CD4-positive, alpha-beta T cell treated with Interleukin-2 at 100 ng/mL for 4 hours (primary cell): ENCODE measurements at regions not wholly inside any gene's neighbourhood (a gene's known extent, or its start where the extent isn't known, plus 50 kb on each side); places are given as distances from the start of the nearest gene placed in this dataset.

ENCODE experiments used
- DNase-seq: peaks from one replicate; pipeline ENCODE4 v3.0.0-alpha.2; 2020; ENCODE audit warnings: low spot score

GRCh38 chr3:170780955-170781354 lies 89.0 kb downstream of the RPL22L1 start:
- DNase-seq, result no peak

DNA sequence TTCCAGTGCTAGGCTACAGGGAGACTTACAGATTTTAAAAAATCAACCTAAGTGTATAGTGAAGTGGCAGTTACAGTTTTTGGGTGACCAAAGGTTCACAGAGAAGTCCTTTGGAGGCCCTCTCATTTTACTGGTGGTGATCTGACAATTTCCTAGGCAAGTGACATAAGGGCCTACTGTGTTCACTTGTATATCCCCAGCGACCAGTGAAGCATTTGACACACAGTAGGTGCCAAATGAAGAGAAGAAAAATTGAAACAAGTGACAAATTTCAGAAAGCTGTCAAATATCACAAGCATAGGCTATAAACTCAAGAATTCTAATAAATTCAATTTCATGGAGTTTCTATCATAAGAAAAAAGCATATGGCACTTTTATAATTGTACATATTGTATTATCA lies 89.5 kb downstream of the RPL22L1 start:
- DNase-seq, result no peak

GRCh38 chr3:170778240-170779217 lies 91.5 kb downstream of the RPL22L1 start:
- no peak for DNase-seq

DNA sequence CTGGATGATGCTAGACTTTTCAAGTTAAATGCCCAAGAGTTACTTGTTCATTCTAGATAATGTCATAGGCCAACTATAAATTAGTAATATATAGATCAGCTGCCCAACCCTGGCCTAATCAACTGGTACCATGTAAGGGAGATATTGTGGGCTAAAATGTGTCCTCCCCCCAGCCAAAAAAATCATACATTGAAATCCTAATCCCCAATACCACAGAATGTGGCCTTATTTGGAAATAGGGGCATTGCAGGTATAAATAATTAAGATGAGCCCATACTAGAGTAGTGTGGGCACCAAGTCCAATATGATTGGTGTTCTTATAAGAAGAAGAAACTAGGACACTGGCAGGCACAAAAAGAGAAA lies 92.5 kb downstream of the RPL22L1 start:
- DNase-seq, result no peak

DNA sequence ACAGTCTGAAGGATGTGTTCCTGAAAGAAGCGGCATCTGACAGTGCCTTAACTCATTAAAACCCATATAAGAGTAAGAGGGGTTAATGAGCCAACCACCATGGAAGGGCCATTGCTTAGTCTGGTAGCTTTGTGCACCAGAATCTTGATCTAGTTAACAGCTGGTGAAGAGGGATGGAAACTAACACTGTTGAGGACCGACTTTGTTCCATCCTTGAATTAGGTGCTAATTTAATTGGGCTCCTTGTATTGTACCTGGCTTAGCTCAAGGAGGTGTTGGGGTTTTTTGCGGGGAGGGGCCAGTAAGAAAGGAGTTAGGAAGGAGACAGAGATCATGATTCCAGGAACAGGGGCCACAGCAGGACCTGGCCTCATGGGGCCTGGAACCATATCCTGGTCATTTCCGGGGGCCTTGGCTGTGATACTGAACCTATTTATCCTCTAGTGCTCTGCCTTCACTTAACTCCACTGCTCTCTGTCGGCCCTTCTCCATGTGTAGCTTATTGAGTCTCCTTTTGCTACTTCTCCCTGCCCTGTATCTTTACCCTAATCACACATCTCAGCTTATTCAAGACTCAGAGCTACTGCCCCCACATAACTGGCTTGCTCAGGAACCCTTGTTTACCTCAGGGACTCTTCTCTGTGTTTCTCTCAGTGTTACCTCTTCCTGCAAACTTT lies 93.0 kb downstream of the RPL22L1 start:
- no peak for DNase-seq

DNA sequence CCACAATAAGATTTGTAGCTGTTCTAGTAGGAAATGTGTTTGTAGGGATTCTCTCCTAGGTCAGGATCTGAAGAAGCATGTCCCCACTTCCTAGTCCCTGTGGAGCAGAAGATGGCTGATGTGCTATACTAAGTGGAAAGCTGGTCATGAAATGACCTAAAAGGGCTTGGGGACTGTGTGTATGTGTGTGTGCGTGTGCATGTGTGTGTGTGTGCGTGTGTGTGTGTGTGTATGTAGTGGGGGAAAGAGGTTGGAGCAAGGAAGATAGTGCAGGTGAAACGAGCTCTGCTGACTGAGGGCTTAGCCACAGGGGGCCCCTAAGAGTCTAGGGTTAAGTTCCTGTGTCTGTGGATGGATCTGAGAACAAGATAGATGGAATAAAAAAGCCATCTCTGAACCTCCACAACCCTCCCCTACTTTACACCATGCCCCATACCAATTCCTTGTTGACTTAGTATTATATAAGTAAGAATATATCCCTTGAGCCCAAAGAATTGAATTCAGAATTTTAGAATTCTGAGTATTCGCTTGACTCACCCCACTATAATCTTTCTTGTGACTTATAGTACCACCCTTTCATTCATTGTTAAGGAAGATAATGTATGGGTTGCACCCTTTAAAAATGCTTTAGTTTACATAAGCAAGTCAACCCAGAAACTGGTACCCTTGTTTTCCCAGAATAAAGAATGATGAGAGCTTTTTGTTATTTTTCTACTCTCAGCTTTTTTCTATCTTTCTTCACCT lies 96.1 kb downstream of the RPL22L1 start:
- DNase-seq, result no peak

- no peak for DNase-seq
Measured at GRCh38 chr3:170772175-170772574, 97.8 kb downstream of the RPL22L1 start.

GRCh38 chr3:170768334-170768801 lies 101.6 kb downstream of the RPL22L1 start:
- no peak for DNase-seq

DNA sequence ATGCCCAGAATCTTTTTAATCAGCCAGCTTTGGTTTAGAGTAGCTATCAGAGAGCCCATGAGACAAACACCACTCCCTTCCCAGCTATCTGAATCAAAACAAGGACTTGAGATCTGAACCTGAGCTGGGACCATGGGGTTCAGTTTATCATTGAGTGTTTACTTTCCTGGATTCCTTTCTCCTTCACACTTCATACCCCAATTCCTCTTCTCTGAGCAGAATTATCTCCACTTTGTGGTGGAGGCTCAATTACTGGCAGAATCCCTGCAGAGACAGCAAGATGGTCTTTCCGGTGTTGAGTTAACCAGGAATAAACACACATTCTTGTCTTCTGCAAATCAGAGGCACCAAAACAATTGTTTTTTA lies 102.4 kb downstream of the RPL22L1 start:
- no peak for DNase-seq

DNA sequence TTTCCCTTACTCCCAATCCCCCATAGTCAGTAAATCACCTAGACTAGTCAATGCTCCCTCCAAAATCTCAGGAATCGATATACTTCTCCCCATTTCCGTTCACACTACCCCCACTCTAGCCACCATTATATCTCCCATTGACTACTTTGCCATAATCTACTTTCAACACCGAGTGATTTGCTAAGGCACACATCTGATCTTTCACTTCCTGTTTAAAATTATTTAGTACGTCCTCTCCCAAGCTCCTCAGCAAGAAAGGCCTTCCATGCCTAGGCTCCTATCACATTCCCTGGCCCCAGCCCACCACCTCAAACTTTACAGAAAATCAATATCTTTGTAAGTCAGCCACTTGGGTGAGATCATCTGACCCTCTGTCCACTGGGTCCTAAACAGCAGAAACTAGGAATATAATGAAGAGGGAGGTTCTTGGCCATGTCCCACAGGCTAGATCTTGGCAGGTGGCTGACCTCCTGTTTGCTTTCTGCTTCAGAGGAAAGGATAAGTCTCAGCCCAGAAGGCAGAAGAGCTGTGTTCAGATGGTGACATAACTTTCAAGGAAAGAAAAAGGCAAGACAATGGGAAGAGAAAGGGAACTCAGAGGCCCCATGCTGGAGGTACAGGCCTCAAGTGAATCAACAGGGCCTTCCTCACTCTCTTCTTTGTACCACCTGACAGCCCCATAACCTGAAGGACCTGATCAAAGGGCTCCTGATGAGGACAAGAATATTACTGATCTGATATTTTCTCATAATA lies 103.0 kb downstream of the RPL22L1 start:
- no peak for DNase-seq

GRCh38 chr3:170766253-170766652 lies 103.7 kb downstream of the RPL22L1 start:
- DNase-seq, result no peak

GRCh38 chr3:170765419-170766078 lies 104.4 kb downstream of the RPL22L1 start:
- DNase-seq, result no peak

DNA sequence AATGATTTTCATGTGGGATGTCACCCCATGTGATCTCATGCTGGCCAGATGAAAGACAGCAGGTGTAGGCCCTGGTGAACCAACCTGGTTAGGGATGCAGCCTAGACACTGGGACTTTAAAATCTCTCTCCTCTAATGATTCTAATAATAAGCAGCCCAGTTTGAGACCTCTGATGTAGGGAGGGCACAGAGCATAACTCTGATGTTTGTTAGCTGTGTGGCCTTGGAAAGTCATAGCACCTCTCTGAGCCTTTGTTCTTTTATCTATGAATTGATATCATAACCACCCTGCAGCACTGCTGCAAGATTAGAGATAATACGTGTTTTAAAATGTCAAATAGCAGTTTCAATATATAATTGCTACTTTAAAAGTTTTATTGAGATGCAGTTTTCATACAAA lies 106.0 kb downstream of the RPL22L1 start:
- DNase-seq, result no peak

DNA sequence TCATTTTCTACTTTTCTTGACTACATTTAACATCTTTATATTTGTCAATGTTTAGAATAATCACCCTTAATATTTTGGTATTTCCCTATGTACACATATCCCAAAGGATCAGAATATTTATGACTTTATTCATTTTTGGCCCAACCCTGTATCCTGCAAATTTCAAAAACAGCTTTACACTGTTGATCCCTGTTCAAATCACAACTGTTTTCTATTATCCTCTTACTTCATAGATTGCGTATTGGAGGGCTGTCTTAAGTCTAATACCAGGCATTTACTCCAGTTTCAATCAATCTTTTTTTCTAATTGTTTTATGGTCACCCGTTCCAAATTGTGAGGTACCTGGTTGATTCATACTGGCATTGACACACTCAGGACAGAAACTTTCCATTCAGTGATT lies 107.9 kb downstream of the RPL22L1 start:
- DNase-seq, result no peak

- DNase-seq, result no peak
Measured at GRCh38 chr3:170761103-170761502, 108.9 kb downstream of the RPL22L1 start.

GRCh38 chr3:170760174-170760526 lies 109.8 kb downstream of the RPL22L1 start:
- no peak for DNase-seq

DNA sequence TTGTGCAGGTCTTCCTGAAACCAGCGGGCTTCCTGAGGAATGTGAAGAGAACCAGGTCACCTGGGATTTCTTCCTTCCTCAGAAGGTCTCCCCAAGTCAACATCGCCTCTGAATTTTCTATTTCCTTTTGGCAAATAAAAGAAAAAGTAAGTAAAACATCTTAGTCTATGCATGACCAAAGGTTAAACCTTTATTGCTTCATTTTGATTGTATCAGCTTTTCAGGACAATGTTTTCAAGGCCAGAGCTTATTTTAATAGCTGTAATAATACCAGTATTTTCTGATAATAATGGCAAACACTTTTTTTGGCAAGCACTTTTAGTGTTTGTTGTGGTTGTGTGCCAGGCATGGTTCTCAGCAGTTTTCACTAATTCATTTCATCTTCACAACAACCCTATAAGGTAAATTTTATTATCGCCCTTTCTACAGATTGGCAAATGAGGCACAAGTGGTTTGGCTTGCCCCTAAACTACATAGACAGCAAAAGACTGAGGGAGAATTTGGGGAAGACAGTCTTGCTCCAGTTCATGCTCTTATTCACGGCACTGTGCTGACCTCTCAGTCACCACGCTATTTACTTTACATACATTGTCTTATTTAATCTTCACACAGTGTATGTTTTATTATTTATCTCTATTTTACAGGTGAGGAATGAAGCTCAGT lies 110.4 kb downstream of the RPL22L1 start:
- DNase-seq, result no peak

DNA sequence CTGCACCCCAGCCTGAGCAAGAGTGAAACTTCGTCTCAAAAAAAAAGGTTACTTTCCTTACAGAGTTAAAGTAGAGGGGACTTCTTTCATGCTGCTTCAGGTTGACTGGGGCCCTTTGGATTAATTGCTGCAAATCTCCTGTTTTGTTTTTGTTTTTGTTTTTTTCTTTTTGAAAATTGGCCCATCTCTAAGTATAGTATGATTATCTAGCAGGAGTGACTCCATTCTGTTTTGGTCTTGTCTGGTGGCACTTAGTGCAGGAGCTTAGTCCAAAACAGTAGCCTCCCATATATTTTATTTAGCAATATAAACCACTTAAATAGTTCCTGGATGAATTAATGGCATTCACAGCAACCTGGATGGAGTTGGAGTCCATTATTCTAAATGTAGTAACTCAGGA lies 113.0 kb downstream of the RPL22L1 start:
- DNase-seq, result no peak

DNA sequence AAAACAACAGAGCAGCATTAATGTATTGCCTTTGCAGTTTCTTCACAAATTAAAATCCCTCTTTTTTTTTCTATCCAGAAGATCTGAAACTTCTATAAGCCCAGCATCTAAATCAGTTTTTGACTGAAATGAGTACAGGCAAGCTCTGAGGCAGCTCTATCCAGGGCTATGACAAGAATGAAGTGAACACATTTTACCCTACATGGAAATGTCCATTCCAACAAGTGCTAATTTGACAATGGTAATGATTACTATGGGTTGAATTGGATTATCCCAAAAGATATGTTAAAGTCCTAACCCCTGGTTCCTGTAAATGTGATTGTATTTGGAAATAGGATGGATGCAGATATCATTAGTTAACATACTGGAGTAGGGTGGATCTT lies 115.7 kb downstream of the RPL22L1 start:
- no peak for DNase-seq

DNA sequence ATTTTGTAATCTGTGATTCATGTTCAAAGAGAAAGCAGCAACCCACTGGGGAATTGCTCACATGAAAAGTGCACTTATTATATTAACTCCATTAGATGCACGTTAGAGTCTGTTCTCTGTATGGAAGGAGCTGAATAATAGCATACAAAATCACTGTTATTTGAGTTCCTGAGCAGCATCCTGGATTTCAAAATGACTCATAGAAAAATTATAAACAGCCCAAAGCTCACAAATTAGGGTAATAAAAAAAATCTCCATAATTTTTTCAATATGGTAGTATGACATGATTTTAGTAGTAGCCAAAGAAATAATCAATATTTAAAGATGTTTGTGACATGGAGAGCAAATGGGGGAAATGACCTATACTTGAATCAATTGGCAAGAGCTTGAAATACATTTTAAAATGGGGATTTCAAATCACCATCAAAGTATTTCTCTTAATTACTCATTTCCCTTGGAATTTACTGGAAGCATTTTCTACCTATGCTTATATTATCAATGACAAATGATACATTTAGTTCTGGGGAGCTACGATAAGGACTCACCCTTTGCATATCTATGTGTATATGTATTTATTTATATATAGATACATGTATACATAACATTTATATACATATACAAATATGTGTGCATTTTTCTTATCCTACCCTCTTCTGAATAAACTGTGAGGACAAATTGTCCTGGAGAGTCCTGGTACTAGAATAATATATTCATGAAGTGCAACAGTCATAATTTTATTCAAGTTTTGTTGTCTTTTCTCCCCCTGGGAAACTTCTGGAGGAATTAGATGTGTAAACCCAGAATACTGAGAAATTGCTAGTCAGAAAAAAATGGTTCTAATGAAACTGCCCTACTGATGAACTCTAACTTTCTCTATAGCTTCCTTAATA lies 116.3 kb downstream of the RPL22L1 start:
- DNase-seq, result no peak
